GM11168 (cell line): ENCODE measurements at regions not wholly inside any gene's neighbourhood (a gene's known extent, or its start where the extent isn't known, plus 50 kb on each side); places are given as distances from the start of the nearest gene placed in this dataset.

ENCODE experiments used
- in situ Hi-C: fragments of 300-500 bp; cut with MboI; formaldehyde crosslinking; loops from one replicate; pipeline ENCODE4 v1.12.0; 2022; ENCODE audit warnings: low sequenced_read_pairs; ENCODE audit not compliant: unreplicated experiment

DNA sequence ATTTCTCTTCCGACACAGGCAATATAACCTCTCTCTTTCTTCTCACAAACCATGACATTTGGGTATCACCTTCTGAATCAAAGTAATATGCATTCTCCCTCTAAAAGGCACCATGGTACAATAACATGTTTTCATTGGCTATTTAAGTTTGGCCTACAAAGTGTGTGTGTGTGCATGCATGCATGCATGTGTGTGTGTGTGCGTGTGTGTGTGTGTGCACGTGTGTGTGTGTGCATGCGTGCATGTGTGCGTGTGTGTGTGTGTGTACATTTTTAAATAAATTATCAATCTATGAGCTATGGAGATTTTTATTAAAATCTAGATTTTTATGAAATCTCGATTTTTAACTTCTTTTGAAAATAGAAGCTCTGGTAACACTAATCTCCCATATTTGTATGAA is 745.3 kb upstream of the ZEB2 start:
- in situ Hi-C loops, result no loop called here

DNA sequence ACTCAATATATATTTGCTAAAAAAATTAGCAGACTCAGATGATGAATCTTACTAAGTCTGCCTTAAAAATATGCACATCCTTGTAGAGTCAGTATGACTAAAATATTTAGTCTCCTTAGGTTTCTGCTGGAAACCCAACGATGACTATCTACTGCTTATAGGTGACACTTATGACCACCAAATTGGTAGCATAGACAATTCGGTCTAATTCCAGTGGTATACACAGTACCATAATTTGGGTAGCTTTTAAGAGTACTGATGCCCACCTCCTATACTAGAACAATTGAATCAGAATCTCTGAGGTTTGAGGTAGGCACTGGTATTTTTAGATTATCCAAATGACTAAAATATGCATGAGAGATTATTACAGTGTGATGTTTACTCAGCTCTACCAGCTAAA is 740.8 kb upstream of the ZEB2 start:
- in situ Hi-C loops, result no loop called here

DNA sequence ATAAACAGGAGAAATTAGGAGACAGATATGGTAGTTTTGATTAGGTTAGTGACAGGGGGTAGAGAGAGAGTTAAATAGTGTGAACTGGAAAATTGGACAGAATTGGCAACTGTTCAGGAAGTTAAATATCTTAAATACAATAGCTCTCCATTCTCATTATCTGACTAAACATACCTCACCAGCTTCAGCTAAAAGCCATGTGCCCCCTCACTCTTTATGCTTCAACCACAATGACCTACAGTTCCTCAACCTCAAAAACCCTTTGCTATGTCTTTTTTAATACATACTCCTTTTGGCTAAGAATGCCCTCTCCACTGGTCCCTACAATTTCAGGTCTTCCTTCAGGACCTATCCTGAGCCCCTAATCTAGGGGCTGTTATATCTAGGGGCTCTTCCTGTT is 740.2 kb upstream of the ZEB2 start:
- in situ Hi-C loops, result no loop called here

GRCh38 chr2:145258903-145259579 is 739.1 kb upstream of the ZEB2 start:
- in situ Hi-C loops, result no loop called here

- in situ Hi-C loops, result no loop called here
Observed at GRCh38 chr2:145257931-145258330, 738.0 kb upstream of the ZEB2 start.

DNA sequence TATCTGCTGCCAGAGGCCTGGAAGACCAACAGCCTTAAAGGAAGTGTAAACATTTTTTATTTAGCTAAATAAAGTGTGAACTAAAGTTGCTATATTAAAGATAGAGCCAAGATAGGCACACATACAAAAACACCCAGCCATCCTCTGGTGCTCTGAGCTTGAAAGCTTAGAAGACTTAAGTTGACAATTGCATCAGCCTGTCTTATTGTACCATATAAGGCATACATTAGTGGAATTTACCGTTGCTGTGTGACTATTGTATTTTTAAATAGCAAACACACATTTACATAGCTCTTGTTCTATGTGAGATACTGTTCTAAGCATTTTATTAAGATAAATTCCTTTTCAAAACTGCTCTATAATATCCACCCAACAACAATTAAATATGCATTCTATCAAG is 736.6 kb upstream of the ZEB2 start:
- in situ Hi-C loops, result no loop called here

DNA sequence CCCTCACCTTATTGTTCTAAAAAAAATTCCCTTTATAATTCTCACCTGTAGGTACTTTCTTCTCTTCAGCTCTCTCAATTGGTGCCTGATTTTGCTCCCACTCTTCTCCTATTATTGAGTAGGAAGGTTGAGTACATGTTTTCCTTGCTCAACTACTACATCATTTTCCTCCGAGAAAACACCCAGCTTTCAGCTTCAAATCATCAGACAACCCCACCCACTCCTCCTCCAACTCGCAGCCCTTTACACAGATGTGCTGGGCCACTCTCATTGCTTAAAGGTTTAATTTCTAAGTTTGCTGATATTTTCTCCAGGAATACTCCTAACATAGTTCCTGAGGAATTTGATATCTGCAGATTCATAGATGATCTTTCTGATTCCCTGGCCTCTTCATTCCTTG is 734.4 kb upstream of the ZEB2 start:
- in situ Hi-C loops, result no loop called here

DNA sequence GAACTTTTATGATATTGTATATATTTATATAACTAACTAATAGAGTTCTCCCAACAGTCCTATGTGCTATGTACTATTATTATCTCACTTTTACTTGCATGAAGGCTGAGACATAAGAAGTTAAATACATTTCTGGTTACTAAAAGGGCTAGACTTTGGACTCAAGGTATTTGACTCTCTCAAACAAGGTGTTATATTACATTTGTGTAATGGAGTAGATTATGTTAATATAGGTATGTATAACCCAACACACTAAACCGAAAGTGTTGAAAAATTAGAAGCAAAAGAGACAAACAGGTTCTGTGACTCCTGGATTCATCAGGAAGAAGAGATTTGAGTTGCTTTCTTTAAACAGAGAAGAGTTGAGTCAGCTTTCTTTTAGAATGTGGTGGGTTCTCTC is 733.6 kb upstream of the ZEB2 start:
- in situ Hi-C loops, result no loop called here

GRCh38 chr2:145245268-145245870 is 725.5 kb upstream of the ZEB2 start:
- in situ Hi-C loops, result no loop called here

DNA sequence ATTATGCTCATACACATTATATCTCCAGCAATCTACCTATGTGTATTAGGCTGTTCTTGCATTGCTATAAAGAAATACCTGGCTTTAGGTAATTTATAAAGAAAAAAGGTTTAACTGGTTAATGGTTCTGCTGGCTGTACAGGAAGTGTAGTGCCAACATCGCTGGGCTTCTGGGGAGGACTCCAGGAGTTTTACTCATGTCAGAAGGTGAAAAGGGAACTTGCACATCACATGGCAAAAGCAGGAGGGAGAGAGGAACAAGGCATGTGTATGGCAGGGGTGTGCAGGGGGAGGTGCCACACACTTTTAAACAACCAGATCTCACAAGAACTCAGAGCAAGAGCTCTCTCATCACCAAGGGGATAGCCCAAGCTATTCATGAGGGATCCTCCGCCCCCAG is 715.4 kb upstream of the ZEB2 start:
- in situ Hi-C loops, result no loop called here

GRCh38 chr2:145230546-145230945 is 710.6 kb upstream of the ZEB2 start:
- in situ Hi-C loops, result no loop called here

DNA sequence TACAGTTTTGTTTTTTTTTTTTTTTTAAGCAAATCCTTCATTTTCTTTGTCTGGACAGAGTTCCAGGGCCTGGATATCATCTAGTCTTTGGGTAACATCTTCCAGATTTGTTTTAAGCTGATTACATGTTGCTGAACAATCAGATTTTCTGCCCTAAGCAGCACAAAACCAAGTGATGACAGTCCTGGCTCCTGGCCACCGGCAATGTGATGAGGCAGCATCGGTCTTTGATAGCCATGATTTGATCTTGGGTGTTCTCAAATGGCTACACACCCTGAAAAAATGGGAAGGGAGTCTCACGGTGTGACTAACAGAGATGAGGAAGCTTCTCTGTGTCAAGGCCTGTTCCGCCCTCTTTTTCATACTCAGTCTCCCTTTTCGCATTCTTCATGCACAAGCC is 708.6 kb upstream of the ZEB2 start:
- in situ Hi-C loops, result no loop called here

DNA sequence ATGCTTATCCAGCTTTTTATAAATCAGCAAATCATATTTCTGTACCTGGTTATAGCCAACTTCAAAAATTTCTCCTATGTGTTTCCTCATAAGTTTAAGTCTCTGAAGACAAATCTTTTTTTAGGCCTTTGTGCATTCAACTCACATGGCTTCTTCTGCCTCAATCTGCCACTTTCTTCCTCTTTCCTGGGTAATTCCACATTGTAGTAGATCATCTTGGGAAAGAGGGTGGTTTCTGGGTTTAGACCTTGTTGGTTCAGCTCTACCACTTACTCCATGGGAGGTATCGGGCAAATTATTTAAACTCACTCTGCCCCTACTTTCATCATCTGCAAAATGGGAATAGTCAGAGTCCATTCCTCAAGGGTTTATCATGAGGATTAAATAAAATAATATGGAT is 707.0 kb upstream of the ZEB2 start:
- in situ Hi-C loops, result no loop called here

- in situ Hi-C loops, result no loop called here
Observed at GRCh38 chr2:145221516-145221915, 701.6 kb upstream of the ZEB2 start.

DNA sequence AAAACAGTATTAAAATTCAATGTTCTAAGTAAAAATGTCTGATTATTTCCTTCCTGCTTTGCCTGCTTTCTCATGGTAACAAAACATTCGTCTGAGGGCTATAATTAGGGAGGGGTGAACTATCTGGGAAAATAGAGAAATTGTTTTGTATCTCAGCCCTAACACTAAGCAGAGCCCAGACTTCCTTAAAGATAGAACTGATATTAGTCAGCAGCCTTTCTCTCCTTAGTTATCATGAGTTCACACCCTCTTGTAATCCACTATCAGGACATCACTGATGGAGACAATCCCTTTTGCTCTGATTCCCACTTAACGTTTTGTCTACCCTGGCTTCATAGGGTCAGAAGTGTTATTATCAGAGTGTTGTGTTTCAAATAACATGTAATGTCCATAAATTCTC is 701.1 kb upstream of the ZEB2 start:
- in situ Hi-C loops, result no loop called here

DNA sequence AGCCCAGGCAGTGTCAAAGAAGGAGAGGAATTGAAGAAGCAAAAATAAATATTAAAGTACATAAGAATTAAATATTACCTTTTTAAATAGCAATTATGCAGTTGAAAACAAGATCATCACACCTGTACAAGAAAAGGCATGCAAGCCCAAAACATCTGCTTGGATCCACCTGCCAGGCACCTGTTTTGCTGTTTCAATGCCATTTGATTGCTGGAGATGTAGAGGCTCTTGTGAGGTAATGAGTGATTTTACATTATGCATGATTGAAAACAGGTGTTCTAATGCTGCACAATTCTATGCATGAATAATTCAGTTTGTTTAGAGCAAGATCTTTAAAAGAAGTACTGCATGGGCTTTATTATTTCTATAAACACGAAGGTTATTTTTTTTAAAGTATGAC is 700.6 kb upstream of the ZEB2 start:
- in situ Hi-C loops, result no loop called here

- in situ Hi-C loops, result no loop called here
Observed at GRCh38 chr2:145207884-145208283, 688.0 kb upstream of the ZEB2 start.

DNA sequence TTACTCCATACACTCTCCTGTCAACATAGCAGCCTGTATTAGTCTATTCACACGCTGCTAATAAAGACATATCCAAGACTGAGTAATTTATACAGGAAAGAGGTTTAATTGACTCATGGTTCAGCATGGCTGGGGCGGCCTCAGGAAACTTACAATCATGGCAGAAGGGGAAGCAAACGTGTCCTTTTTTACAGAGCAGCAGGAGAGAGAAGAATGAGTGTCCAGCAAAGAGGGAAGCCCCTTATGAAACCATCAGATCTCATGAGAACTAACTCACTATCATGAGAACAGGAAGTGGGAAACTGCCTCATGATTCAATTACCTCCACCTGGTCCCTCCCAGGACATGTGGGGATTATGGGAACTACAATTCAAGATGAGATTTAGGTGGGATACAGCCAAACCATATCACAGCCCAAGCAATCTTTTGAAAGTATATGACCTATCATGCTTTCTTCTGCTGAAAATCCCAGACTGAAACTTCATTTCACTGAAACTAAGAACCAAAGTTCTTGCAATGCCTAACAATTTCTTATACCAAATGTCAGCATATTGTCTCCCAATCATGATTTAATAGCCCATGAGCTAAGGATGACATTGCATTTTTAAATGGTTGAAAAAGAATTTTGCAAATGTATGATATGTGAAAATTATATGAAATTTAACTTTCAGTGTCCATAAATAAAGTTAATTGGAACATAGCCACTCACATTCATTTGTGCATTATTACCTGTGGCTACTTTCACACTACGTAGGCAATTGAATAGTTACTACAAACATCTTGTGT is 686.8 kb upstream of the ZEB2 start:
- in situ Hi-C loops, result no loop called here

- in situ Hi-C loops, result no loop called here
Observed at GRCh38 chr2:145203891-145204290, 684.0 kb upstream of the ZEB2 start.

GRCh38 chr2:145199827-145200706 is 680.1 kb upstream of the ZEB2 start:
- in situ Hi-C loops, result no loop called here

- in situ Hi-C loops, result no loop called here
Observed at GRCh38 chr2:145199042-145199441, 679.1 kb upstream of the ZEB2 start.
